Neutrophil (primary cell): ENCODE measurements at regions not wholly inside any gene's neighbourhood (a gene's known extent, or its start where the extent isn't known, plus 50 kb on each side); places are given as distances from the start of the nearest gene placed in this dataset.
"Not testable (repeated sequence)": the region's sequence is repeated elsewhere in the genome, so short reads cannot be mapped to it uniquely, and the experiment has no call there.

Experiments
- H3K27ac ChIP-seq: fragments of 200-600 bp; sonication (generic); 2 replicates; pipeline ENCODE4 v1.5.1; 2016; ENCODE audit warnings: mild to moderate bottlenecking, moderate library complexity
- H3K27me3 ChIP-seq: fragments of 200-600 bp; sonication (generic); 2 replicates; pipeline ENCODE4 v1.6.0; 2016; ENCODE audit warnings: mild to moderate bottlenecking
- H3K36me3 ChIP-seq: fragments of 200-600 bp; sonication (generic); 2 replicates; pipeline ENCODE4 v1.5.1; 2017
- H3K4me1 ChIP-seq, 2 experiments: fragments of 200-600 bp in 1 of 2; sonication (generic) in 1 of 2; 1 replicate in 1 of 2; 2 replicates in 1 of 2; pipeline versions ENCODE4 v1.5.1 to v1.6.1; 2013 to 2016; ENCODE audit warnings: low read depth in 1 of 2, low read length in 1 of 2, mild to moderate bottlenecking in 1 of 2, moderate library complexity in 1 of 2; ENCODE audit not compliant: control insufficient read depth in 1 of 2, insufficient read depth in 1 of 2
- H3K4me3 ChIP-seq, 2 experiments: fragments of 200-600 bp in 1 of 2; sonication (generic) in 1 of 2; 1 replicate in 1 of 2; 2 replicates in 1 of 2; pipeline ENCODE4 v1.5.1; 2013 to 2016; ENCODE audit warnings: low read depth in 1 of 2, low read length in 1 of 2, mild to moderate bottlenecking in 1 of 2, moderate library complexity in 1 of 2
- H3K9me3 ChIP-seq: fragments of 200-600 bp; sonication (generic); 2 replicates; pipeline ENCODE4 v1.5.1; 2016
- TF ChIP-seq, protein P1 (sequence below): fragments of 200-600 bp; sonication (generic); IDR thresholded peaks from 2 replicates; pipeline ENCODE4 v1.5.1; 2016; ENCODE audit warnings: antibody characterized with exemption

DNA sequence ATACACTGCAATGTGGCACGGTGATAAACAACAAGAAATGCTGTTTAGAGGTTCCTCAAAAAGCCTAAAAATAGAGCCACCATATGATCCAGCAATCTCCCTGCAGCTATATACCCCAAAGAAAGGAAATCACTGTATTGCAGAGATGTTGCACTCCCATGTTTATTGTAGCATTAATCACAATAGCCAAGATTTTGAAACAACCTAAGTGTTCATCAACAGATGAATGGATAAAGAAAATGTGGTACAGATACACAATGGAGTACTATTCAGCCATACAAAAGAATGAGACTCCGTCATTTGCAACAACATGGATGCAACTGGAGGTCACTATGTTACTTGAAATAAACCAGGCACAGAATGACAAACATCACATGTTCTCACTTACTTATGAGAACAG, 365.8 kb upstream of the DIPK2B start:
- Histone ChIP-seq H3K27ac (no peak overlapping the region), H3K27me3 (no peaks in the 10 kb centered on the region), H3K36me3 (no peaks in the 10 kb centered on the region), H3K4me3 (no peak overlapping the region), H3K4me1 (no peaks in the 10 kb centered on the region), H3K9me3 (no peaks in the 10 kb centered on the region)
- TF ChIP-seq, protein P1, sequence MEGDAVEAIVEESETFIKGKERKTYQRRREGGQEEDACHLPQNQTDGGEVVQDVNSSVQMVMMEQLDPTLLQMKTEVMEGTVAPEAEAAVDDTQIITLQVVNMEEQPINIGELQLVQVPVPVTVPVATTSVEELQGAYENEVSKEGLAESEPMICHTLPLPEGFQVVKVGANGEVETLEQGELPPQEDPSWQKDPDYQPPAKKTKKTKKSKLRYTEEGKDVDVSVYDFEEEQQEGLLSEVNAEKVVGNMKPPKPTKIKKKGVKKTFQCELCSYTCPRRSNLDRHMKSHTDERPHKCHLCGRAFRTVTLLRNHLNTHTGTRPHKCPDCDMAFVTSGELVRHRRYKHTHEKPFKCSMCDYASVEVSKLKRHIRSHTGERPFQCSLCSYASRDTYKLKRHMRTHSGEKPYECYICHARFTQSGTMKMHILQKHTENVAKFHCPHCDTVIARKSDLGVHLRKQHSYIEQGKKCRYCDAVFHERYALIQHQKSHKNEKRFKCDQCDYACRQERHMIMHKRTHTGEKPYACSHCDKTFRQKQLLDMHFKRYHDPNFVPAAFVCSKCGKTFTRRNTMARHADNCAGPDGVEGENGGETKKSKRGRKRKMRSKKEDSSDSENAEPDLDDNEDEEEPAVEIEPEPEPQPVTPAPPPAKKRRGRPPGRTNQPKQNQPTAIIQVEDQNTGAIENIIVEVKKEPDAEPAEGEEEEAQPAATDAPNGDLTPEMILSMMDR = no peak

DNA sequence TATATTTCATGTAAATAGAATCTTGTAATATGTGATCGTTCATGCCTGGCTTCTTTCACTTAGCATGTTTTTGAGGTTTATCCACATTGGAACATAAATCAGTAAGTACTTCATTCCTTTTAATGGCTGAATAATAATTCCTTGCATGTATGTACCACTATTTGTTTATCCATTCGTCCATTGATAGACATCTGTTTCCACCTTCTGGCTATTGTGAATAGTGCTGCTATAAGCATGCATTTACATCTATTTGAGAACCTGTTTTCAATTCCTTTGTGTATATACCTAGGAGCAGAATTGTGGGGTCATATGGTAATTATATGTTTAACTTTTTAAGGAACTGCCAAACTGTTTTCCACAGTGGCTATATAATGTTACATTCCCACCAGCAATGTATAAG, 356.7 kb upstream of the DIPK2B start:
- no peaks in the 10 kb centered on the region for H3K9me3 ChIP-seq
- TF ChIP-seq, protein P1 = no peak
- H3K27ac ChIP-seq = no peak overlapping the region
- no peaks in the 10 kb centered on the region for H3K4me1 ChIP-seq
- no peaks in the 10 kb centered on the region for H3K36me3 ChIP-seq
- no peaks in the 10 kb centered on the region for H3K27me3 ChIP-seq
- no peak overlapping the region for H3K4me3 ChIP-seq

DNA sequence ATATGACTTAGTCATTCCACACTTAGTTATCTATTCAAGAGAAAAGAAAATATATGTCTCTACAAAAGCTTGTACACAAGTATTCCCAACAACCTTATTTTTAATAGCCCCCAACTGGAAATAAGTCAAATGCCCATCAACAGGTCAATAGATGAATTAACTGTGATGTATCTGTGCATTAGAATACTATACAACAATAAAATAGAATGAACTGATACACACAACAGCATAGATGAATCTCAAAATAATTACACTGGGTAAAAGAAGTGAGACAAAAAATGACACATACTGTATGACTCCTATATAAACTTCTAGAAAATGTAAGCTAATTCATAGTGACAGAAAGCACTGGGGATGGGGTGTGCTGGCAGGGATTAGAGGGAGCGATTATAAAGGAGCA, 354.1 kb upstream of the DIPK2B start:
- TF ChIP-seq, protein P1 = no peak
- H3K4me3 ChIP-seq = no peak overlapping the region
- no peaks in the 10 kb centered on the region for H3K36me3 ChIP-seq
- no peaks in the 10 kb centered on the region for H3K4me1 ChIP-seq
- H3K27me3 ChIP-seq = no peaks in the 10 kb centered on the region
- H3K27ac ChIP-seq = no peak overlapping the region
- H3K9me3 ChIP-seq = no peaks in the 10 kb centered on the region

DNA sequence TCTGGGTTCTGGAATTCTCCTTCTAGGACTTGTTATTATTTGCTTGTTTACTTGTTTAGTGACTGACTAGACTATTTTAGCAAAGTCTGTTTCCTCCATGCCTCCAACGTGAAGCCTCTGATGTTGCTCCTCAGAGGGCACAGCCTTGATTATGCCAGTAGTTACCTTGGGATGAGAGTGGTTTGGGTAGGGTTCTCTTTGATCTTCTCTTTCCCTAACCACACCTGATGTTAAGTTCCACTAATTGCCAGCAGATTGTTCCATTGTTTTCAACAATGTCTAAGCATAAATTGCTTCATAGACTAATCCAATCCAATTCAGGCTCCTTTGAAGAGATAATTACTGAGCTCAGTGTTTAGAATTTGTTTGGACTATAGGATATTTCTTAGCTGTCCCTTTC, 352.7 kb upstream of the DIPK2B start:
- no peak overlapping the region for H3K27ac ChIP-seq
- no peaks in the 10 kb centered on the region for H3K27me3 ChIP-seq

DNA sequence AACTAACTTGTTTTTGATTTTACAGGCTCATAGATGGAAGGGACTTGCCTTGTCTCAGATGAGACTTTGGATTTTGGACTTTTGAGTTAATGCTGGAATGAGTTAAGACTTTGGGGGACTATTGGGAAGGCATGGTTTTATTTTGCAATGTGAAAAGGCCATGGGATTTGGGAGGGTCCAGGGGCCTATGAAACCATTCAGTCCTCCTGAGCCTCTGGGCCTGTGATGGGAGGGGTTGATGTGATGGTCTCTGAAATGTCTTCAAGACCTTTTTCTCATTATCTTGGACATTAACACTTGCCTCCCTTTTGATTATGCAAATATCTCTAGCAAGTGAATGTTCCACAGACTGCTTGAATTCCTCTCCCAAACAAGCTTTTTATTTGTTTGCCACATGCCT, 346.0 kb upstream of the DIPK2B start:
- not testable (repeated sequence) for H3K4me1 ChIP-seq, H3K27ac ChIP-seq, H3K4me3 ChIP-seq, H3K27me3 ChIP-seq, H3K36me3 ChIP-seq, H3K9me3 ChIP-seq

More for the DNA sequence above, 352.7 kb upstream of the DIPK2B start:
- no peaks in the 10 kb centered on the region for H3K36me3 ChIP-seq
- TF ChIP-seq, protein P1 = no peak
- no peaks in the 10 kb centered on the region for H3K4me1 ChIP-seq
- H3K4me3 ChIP-seq = no peak overlapping the region
- no peaks in the 10 kb centered on the region for H3K9me3 ChIP-seq

DNA sequence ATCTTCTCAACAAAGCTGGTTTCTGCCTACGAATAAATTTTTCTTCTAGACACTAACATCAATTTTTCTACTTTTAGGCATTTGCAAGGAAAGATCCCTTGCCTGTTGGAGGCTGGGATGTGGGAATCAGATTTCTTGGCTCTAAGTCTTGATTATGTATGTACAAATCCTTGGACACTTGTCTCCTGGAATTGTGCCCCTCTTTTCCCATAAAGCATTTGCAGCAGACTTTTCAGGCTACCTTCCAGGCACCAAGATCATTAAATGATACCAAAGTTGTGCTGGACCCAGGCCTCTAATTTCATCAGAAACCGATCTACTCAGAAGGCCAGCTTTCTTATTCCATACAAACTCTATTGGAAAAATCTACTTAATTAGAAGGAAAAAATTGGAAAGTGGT, 339.5 kb upstream of the DIPK2B start:
- H3K27me3 ChIP-seq = no peaks in the 10 kb centered on the region
- H3K4me3 ChIP-seq = no peak overlapping the region
- H3K4me1 ChIP-seq = no peaks in the 10 kb centered on the region
- TF ChIP-seq, protein P1 = no peak
- H3K36me3 ChIP-seq = no peaks in the 10 kb centered on the region
- no peaks in the 10 kb centered on the region for H3K9me3 ChIP-seq
- H3K27ac ChIP-seq = no peak overlapping the region
